Activated naive CD4-positive, alpha-beta T cell treated with anti-CD3 and anti-CD28 coated beads, Interleukin-2, amount 50 U/mL, for 72 hours (primary cell): ENCODE measurements at regions not wholly inside any gene's neighbourhood (a gene's known extent, or its start where the extent isn't known, plus 50 kb on each side); places are given as distances from the start of the nearest gene placed in this dataset.
"Not testable (repeated sequence)": the region's sequence is repeated elsewhere in the genome, so short reads cannot be mapped to it uniquely, and the experiment has no call there.

Experiments used
- ATAC-seq, 2 donors: fragments of 150-1000 bp; cut with Tn5 transposase; 2 replicates each; pipeline ENCODE4 v1.10.0; 2021; ENCODE audit warnings: mild to moderate bottlenecking in 2 of 2, moderate library complexity in 2 of 2
- DNase-seq, 2 donors: peaks; one replicate each; pipeline ENCODE4 v3.0.0; 2021 to 2022; ENCODE audit warnings: low spot score in 2 of 2
- H3K27ac Mint-ChIP-seq, 2 donors: one replicate each; pipeline ENCODE4 v1.8.0; 2022; ENCODE audit warnings: mild to moderate bottlenecking in 2 of 2, mixed read lengths in 2 of 2
- H3K36me3 Mint-ChIP-seq, 2 donors: one replicate each; pipeline ENCODE4 v1.8.0; 2022; ENCODE audit warnings: mixed read lengths in 2 of 2
- H3K9me3 Mint-ChIP-seq, 2 donors: one replicate each; pipeline ENCODE4 v1.8.0; 2022; ENCODE audit warnings: mixed read lengths in 2 of 2

- DNase-seq (no peak), ATAC-seq (no peak)
- H3K27ac Mint-ChIP-seq, result no peak overlapping the region
- H3K9me3 Mint-ChIP-seq, result peaks cover 0 to 4% of the 10 kb centered on the region in 2 donors
- H3K36me3 Mint-ChIP-seq, result no peaks in the 10 kb centered on the region
Observed at GRCh38 chr17:70678889-70679288, 509.6 kb downstream of the KCNJ2 start.

GRCh38 chr17:70683936-70684335 lies 514.6 kb downstream of the KCNJ2 start:
- no peak for DNase-seq
- ATAC-seq, result no peak
- Mint-ChIP-seq H3K36me3 (no peaks in the 10 kb centered on the region), H3K9me3 (no peaks in the 10 kb centered on the region), H3K27ac (no peak overlapping the region)

GRCh38 chr17:70687421-70687820 lies 518.1 kb downstream of the KCNJ2 start:
- H3K27ac Mint-ChIP-seq, result no peak overlapping the region
- no peaks in the 10 kb centered on the region for H3K36me3 Mint-ChIP-seq
- ATAC-seq, result no peak
- peaks cover 0 to 5% of the 10 kb centered on the region in 2 donors for H3K9me3 Mint-ChIP-seq
- DNase-seq, result no peak

- peaks cover 9 to 10% of the 10 kb centered on the region in 2 donors for H3K9me3 Mint-ChIP-seq
- no peak overlapping the region for H3K27ac Mint-ChIP-seq
- DNase-seq (no peak), ATAC-seq (no peak)
- H3K36me3 Mint-ChIP-seq, result no peaks in the 10 kb centered on the region
Observed at GRCh38 chr17:70691150-70691549, 521.8 kb downstream of the KCNJ2 start.

- Mint-ChIP-seq H3K27ac (no peak overlapping the region), H3K36me3 (no peaks in the 10 kb centered on the region), H3K9me3 (peaks cover 0 to 3% of the 10 kb centered on the region in 2 donors)
- DNase-seq, result no peak
- ATAC-seq, result no peak
Observed at GRCh38 chr17:70699408-70699807, 530.1 kb downstream of the KCNJ2 start.

- Mint-ChIP-seq H3K27ac (no peak overlapping the region), H3K36me3 (peaks cover 0 to 5% of the 10 kb centered on the region in 2 donors), H3K9me3 (peaks cover 10 to 13% of the 10 kb centered on the region in 2 donors)
- DNase-seq (no peak), ATAC-seq (no peak)
Observed at GRCh38 chr17:70702683-70703255, 533.4 kb downstream of the KCNJ2 start.

- H3K36me3 Mint-ChIP-seq, result peaks cover 0 to 5% of the 10 kb centered on the region in 2 donors
- DNase-seq (no peak), ATAC-seq (no peak)
- no peak overlapping the region for H3K27ac Mint-ChIP-seq
- peaks cover 9 to 10% of the 10 kb centered on the region in 2 donors for H3K9me3 Mint-ChIP-seq
Observed at GRCh38 chr17:70709596-70709995, 540.3 kb downstream of the KCNJ2 start.

- ATAC-seq, result no peak
- H3K36me3 Mint-ChIP-seq, result no peaks in the 10 kb centered on the region
Observed at GRCh38 chr17:70713694-70714093, 544.4 kb downstream of the KCNJ2 start.

GRCh38 chr17:70716551-70716950 lies 547.2 kb downstream of the KCNJ2 start:
- H3K36me3 Mint-ChIP-seq, result no peaks in the 10 kb centered on the region

More at GRCh38 chr17:70713694-70714093, 544.4 kb downstream of the KCNJ2 start:
- no peak overlapping the region for H3K27ac Mint-ChIP-seq
- peaks cover 0 to 7% of the 10 kb centered on the region in 2 donors for H3K9me3 Mint-ChIP-seq
- no peak for DNase-seq

GRCh38 chr17:70717042-70717441 lies 547.7 kb downstream of the KCNJ2 start:
- ATAC-seq, result no peak
- Mint-ChIP-seq H3K9me3 (peaks cover 0 to 7% of the 10 kb centered on the region in 2 donors), H3K27ac (no peak overlapping the region)

More at GRCh38 chr17:70716551-70716950, 547.2 kb downstream of the KCNJ2 start:
- Mint-ChIP-seq H3K27ac (no peak overlapping the region), H3K9me3 (peaks cover 0 to 7% of the 10 kb centered on the region in 2 donors)
- ATAC-seq (no peak), DNase-seq (no peak)

GRCh38 chr17:70736375-70736957 lies 567.1 kb downstream of the KCNJ2 start:
- DNase-seq, result no peak
- no peaks in the 10 kb centered on the region for H3K36me3 Mint-ChIP-seq
- no peak overlapping the region for H3K27ac Mint-ChIP-seq
- no peak for ATAC-seq
- peaks cover 8 to 9% of the 10 kb centered on the region in 2 donors for H3K9me3 Mint-ChIP-seq

More at GRCh38 chr17:70717042-70717441, 547.7 kb downstream of the KCNJ2 start:
- no peak for DNase-seq
- H3K36me3 Mint-ChIP-seq, result no peaks in the 10 kb centered on the region

- DNase-seq (no peak), ATAC-seq (no peak)
- Mint-ChIP-seq H3K27ac (no peak overlapping the region), H3K36me3 (no peaks in the 10 kb centered on the region), H3K9me3 (peaks cover 0 to 7% of the 10 kb centered on the region in 2 donors)
Observed at GRCh38 chr17:70739065-70739464, 569.7 kb downstream of the KCNJ2 start.

GRCh38 chr17:70746574-70746973 lies 577.2 kb downstream of the KCNJ2 start:
- not testable (repeated sequence) for ATAC-seq, DNase-seq, H3K36me3 Mint-ChIP-seq, H3K27ac Mint-ChIP-seq
- peaks cover 6 to 12% of the 10 kb centered on the region in 2 donors for H3K9me3 Mint-ChIP-seq

- H3K9me3 Mint-ChIP-seq, result peaks cover 5 to 6% of the 10 kb centered on the region in 2 donors
- no peaks in the 10 kb centered on the region for H3K36me3 Mint-ChIP-seq
- ATAC-seq, result no peak
- H3K27ac Mint-ChIP-seq, result no peak overlapping the region
- no peak for DNase-seq
Observed at GRCh38 chr17:70750983-70751382, 581.7 kb downstream of the KCNJ2 start.

- H3K9me3 Mint-ChIP-seq, ATAC-seq, DNase-seq, H3K36me3 Mint-ChIP-seq, H3K27ac Mint-ChIP-seq: not testable (repeated sequence)
Observed at GRCh38 chr17:70752461-70752860, 583.1 kb downstream of the KCNJ2 start.

GRCh38 chr17:70752966-70753467 lies 583.7 kb downstream of the KCNJ2 start:
- H3K9me3 Mint-ChIP-seq, result no peaks in the 10 kb centered on the region
- no peak for ATAC-seq

GRCh38 chr17:70763018-70763417 lies 593.7 kb downstream of the KCNJ2 start:
- DNase-seq (no peak), ATAC-seq (no peak)
- H3K27ac Mint-ChIP-seq, result no peak overlapping the region
- H3K9me3 Mint-ChIP-seq, result no peaks in the 10 kb centered on the region
- H3K36me3 Mint-ChIP-seq, result no peaks in the 10 kb centered on the region

More at GRCh38 chr17:70752966-70753467, 583.7 kb downstream of the KCNJ2 start:
- DNase-seq, result no peak
- Mint-ChIP-seq H3K36me3 (no peaks in the 10 kb centered on the region), H3K27ac (no peak overlapping the region)
